Body of pancreas (tissue), 4 donors: ENCODE measurements at regions not wholly inside any gene's neighbourhood (a gene's known extent, or its start where the extent isn't known, plus 50 kb on each side); places are given as distances from the start of the nearest gene placed in this dataset.

Experiments
- ATAC-seq: fragments of 150-250 bp; one replicate; pipeline ENCODE4 v1.9.1; 2016
- DNase-seq, 4 donors: peaks; one replicate each; pipeline ENCODE4 v3.0.0-alpha.2; 2019
- H3K27ac ChIP-seq, 4 donors: fragments of 200-600 bp; sonication (generic); 1 replicate in 3 of 4; 2 replicates in 1 of 4; pipeline versions ENCODE4 v1.5.1 to v1.6.1; 2016 to 2019; ENCODE audit warnings: mild to moderate bottlenecking in 1 of 4, mixed read lengths in 1 of 4, moderate library complexity in 1 of 4
- H3K27me3 ChIP-seq, 2 donors: fragments of 200-600 bp; sonication (generic); one replicate each; pipeline ENCODE4 v1.6.0; 2016; ENCODE audit warnings: mild to moderate bottlenecking in 1 of 2
- H3K36me3 ChIP-seq, 2 donors: fragments of 200-600 bp; sonication (generic); replicated peaks in 1 of 2; 2 replicates each; pipeline ENCODE4 v1.5.1; 2016; ENCODE audit warnings: low read depth in 2 of 2; ENCODE audit not compliant: insufficient read depth in 1 of 2
- H3K4me1 ChIP-seq: fragments of 200-600 bp; sonication (generic); one replicate; pipeline ENCODE4 v1.6.0; 2016
- H3K4me3 ChIP-seq, 2 donors: fragments of 200-600 bp; sonication (generic); 1 replicate in 1 of 2; 2 replicates in 1 of 2; pipeline ENCODE4 v1.5.1; 2016 to 2019
- H3K9me3 ChIP-seq, 3 donors: fragments of 200-600 bp; sonication (generic); 1 replicate in 2 of 3; 2 replicates in 1 of 3; pipeline ENCODE4 v1.5.1; 2016
- CTCF ChIP-seq, 7 experiments: fragments of 450-650 bp in 4 of 7; fragments of 200-600 bp in 3 of 7; sonication (generic) in 3 of 7; IDR thresholded peaks; one replicate each; pipeline ENCODE4 v1.5.1; 2016 to 2019; ENCODE audit warnings: antibody characterized with exemption in 7 of 7
- POLR2A ChIP-seq, 3 donors: fragments of 450-650 bp; IDR thresholded peaks; one replicate each; pipeline ENCODE4 v1.6.1; 2016; ENCODE audit warnings: antibody characterized with exemption in 3 of 3, mild to moderate bottlenecking in 2 of 3
- WGBS, 2 donors: methylation state at CpG; one replicate each; pipeline ENCODE4 v1.1.5; 2017; 5-methylcytosine and 5-hydroxymethylcytosine counted together
- intact Hi-C: fragments of 100-400 bp; cut with DNase I; formaldehyde crosslinking; loops from one replicate; pipeline ENCODE4 v1.15.1; 2023

- Histone ChIP-seq H3K36me3 (no peaks in the 10 kb centered on the region), H3K4me3 (no peak overlapping the region), H3K9me3 (no peaks in the 10 kb centered on the region), H3K4me1 (no peaks in the 10 kb centered on the region), H3K27me3 (no peaks in the 10 kb centered on the region), H3K27ac (no peak overlapping the region)
- intact Hi-C loops, result no loop called here
- no peak for ATAC-seq
- no peak for DNase-seq
- 55 to 56% methylated on average over 3 of the region's 3 CpGs for WGBS, 2 donors
- TF ChIP-seq CTCF (IDR thresholded peaks at IDR 0.05), result no peak
- TF ChIP-seq POLR2A (IDR thresholded peaks at IDR 0.05), result no peak
Observed at GRCh38 chr5:41649659-41650058, 139.3 kb upstream of the PLCXD3 start.

- Histone ChIP-seq H3K4me3 (no peak overlapping the region), H3K36me3 (no peaks in the 10 kb centered on the region), H3K4me1 (no peaks in the 10 kb centered on the region), H3K27me3 (no peaks in the 10 kb centered on the region), H3K9me3 (no peaks in the 10 kb centered on the region), H3K27ac (no peak overlapping the region)
- ATAC-seq, result no peak
- no peak for TF ChIP-seq POLR2A (IDR thresholded peaks at IDR 0.05)
- no peak for TF ChIP-seq CTCF (IDR thresholded peaks at IDR 0.05)
- intact Hi-C loops, result no loop called here
- 23 to 25% methylated on average over 1 to 2 of the region's 2 CpGs for WGBS, 2 donors
- DNase-seq, result no peak
Observed at GRCh38 chr5:41648996-41649395, 138.6 kb upstream of the PLCXD3 start.

GRCh38 chr5:41641621-41642020 is 131.2 kb upstream of the PLCXD3 start:
- intact Hi-C loops, result no loop called here
- no peak overlapping the region for H3K27ac ChIP-seq
- no peaks in the 10 kb centered on the region for H3K36me3 ChIP-seq
- TF ChIP-seq CTCF (IDR thresholded peaks at IDR 0.05) (peak in 2 of 7 experiments; percentile 12 to 20), POLR2A (IDR thresholded peaks at IDR 0.05) (no peak)
- H3K27me3 ChIP-seq, result no peaks in the 10 kb centered on the region
- no peaks in the 10 kb centered on the region for H3K4me1 ChIP-seq
- no peak for DNase-seq
- WGBS, 2 donors, result 42 to 47% methylated on average over 3 of the region's 3 CpGs
- no peaks in the 10 kb centered on the region for H3K9me3 ChIP-seq
- ATAC-seq, result no peak
- no peak overlapping the region for H3K4me3 ChIP-seq

- Histone ChIP-seq H3K27ac (no peak overlapping the region), H3K4me1 (no peaks in the 10 kb centered on the region), H3K4me3 (no peak overlapping the region), H3K36me3 (no peaks in the 10 kb centered on the region), H3K9me3 (no peaks in the 10 kb centered on the region), H3K27me3 (no peaks in the 10 kb centered on the region)
- intact Hi-C loops, result no loop called here
- DNase-seq (no peak), ATAC-seq (no peak)
- TF ChIP-seq CTCF (IDR thresholded peaks at IDR 0.05), result no peak
- no peak for TF ChIP-seq POLR2A (IDR thresholded peaks at IDR 0.05)
- WGBS, 2 donors, result 63 to 66% methylated on average over 3 of the region's 3 CpGs
Observed at GRCh38 chr5:41638685-41639084, 128.3 kb upstream of the PLCXD3 start.

GRCh38 chr5:41637869-41638268 is 127.5 kb upstream of the PLCXD3 start:
- no peak for TF ChIP-seq POLR2A (IDR thresholded peaks at IDR 0.05)
- TF ChIP-seq CTCF (IDR thresholded peaks at IDR 0.05), result peak in 1 of 7 experiments; percentile 1
- Histone ChIP-seq H3K27ac (no peak overlapping the region), H3K9me3 (no peaks in the 10 kb centered on the region), H3K36me3 (no peaks in the 10 kb centered on the region), H3K4me3 (no peak overlapping the region), H3K4me1 (no peaks in the 10 kb centered on the region), H3K27me3 (no peaks in the 10 kb centered on the region)
- intact Hi-C loops, result no loop called here
- ATAC-seq (no peak), DNase-seq (no peak)
- WGBS, 2 donors, result 72 to 74% methylated on average over 4 of the region's 4 CpGs
